ENCODE measurements at regions not wholly inside any gene's neighbourhood (a gene's known extent, or its start where the extent isn't known, plus 50 kb on each side); places are given as distances from the start of the nearest gene placed in this dataset.

DNA sequence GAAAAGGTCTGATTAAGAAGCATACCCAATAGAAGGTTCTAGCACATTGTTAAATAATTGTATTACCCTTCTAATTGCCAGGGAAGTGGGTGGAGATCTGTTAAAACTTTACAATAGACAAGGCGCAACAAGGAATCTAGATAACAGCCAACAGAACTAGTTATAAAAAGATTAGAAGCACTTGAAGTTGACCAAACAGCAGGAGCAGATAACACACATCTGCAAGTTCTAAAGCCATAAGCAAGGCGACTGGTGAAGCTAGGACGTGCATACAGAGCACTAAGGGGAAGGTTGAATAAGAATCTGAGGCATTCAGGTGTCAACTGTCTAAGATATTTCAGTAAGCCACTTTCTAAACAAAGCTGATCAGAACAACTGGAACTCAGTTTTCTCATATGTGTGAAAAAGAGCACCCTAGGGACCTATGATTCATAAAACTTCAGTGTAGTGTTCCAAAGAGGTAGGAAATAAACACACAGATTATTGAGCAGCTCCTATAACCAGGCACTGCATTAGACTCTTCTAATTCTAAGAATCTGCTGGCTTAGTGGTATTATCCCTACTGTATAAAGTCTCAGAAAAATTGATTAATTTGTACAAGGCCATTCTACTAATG, 111.2 kb downstream of the SAMD9 start:
- Histone ChIP-seq H3K27ac (ENCODE audit: low read length) (no peak overlapping the region), H3F3A (ENCODE audit: low read length, unreplicated experiment) (no peaks in the 10 kb centered on the region), H2AFZ (ENCODE audit: low read length) (no peak overlapping the region), H3K9ac (ENCODE audit: low read length) (no peak overlapping the region), H3K4me2 (ENCODE audit: low read length) (no peak overlapping the region), H3K9me2 (replicated peaks; ENCODE audit: low read length) (no peaks in the 10 kb centered on the region), H3K36me3 (ENCODE audit: low read depth, low read length) (no peaks in the 10 kb centered on the region), H3K4me3 (ENCODE audit: low read length) (no peak overlapping the region), H3K27me3 (ENCODE audit: low read length) (no peaks in the 10 kb centered on the region), H4K20me1 (ENCODE audit: low read length) (no peaks in the 10 kb centered on the region), H3K9me3 (ENCODE audit: low read length) (no peaks in the 10 kb centered on the region), H3K4me1 (ENCODE audit: insufficient read depth, low read length) (peaks cover 9% of the 10 kb centered on the region), H3K79me2 (ENCODE audit: low read length) (no peaks in the 10 kb centered on the region)
- ATAC-seq = no peak
- TF ChIP-seq EZH2phosphoT487 (IDR thresholded peaks at IDR 0.05; ENCODE audit: borderline replicate concordance, low read length) = no peak
- no peak for TF ChIP-seq EZH2 (IDR thresholded peaks at IDR 0.05; ENCODE audit: low read length, unreplicated experiment)
- TF ChIP-seq, protein P1, sequence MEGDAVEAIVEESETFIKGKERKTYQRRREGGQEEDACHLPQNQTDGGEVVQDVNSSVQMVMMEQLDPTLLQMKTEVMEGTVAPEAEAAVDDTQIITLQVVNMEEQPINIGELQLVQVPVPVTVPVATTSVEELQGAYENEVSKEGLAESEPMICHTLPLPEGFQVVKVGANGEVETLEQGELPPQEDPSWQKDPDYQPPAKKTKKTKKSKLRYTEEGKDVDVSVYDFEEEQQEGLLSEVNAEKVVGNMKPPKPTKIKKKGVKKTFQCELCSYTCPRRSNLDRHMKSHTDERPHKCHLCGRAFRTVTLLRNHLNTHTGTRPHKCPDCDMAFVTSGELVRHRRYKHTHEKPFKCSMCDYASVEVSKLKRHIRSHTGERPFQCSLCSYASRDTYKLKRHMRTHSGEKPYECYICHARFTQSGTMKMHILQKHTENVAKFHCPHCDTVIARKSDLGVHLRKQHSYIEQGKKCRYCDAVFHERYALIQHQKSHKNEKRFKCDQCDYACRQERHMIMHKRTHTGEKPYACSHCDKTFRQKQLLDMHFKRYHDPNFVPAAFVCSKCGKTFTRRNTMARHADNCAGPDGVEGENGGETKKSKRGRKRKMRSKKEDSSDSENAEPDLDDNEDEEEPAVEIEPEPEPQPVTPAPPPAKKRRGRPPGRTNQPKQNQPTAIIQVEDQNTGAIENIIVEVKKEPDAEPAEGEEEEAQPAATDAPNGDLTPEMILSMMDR (conservative IDR thresholded peaks at IDR 0.05; ENCODE audit: low read depth, low read length) = no peak
- BruUV-seq (replicated peaks) = no TSS peak
- DNase-seq = no peak
- intact Hi-C loops (cut with micrococcal nuclease) = no loop called here
- CTCF ChIA-PET = no interaction called here
- POLR2A ChIA-PET (ENCODE audit: unreplicated experiment) = no interaction called here

DNA sequence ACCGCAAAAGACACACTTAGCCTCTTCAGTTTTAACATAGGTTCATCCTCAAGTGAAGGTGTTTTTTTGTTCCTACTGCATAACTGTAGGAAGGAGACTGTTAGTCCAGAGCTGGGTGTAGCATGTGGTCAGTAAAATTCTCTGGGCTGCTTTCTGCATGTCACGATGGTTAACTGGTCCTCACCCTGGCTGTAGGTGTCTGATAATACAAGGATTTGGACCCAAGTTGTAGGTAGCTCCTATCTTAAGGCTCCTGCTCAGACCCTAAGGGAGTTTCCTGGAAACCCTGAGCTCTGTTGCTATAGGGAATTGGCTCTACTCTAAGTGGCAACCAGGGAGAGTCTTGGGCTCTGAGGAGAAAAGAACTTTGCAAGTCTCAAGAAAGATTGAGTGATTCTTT, 112.9 kb downstream of the SAMD9 start:
- ATAC-seq = no peak
- no peak overlapping the region for H3K4me3 ChIP-seq (ENCODE audit: low read length)
- H3K27ac ChIP-seq (ENCODE audit: low read length) = no peak overlapping the region
- H3K4me1 ChIP-seq (ENCODE audit: insufficient read depth, low read length) = no peaks in the 10 kb centered on the region
- BruUV-seq (replicated peaks) = no TSS peak
- intact Hi-C loops (cut with micrococcal nuclease) = no loop called here
- H3K9ac ChIP-seq (ENCODE audit: low read length) = no peak overlapping the region
- no peaks in the 10 kb centered on the region for H3K9me2 ChIP-seq (replicated peaks; ENCODE audit: low read length)
- H3K9me3 ChIP-seq (ENCODE audit: low read length) = no peaks in the 10 kb centered on the region
- H3K27me3 ChIP-seq (ENCODE audit: low read length) = no peaks in the 10 kb centered on the region
- ChIA-PET CTCF (no interaction called here), POLR2A (ENCODE audit: unreplicated experiment) (no interaction called here)
- no peaks in the 10 kb centered on the region for H3K36me3 ChIP-seq (ENCODE audit: low read depth, low read length)
- no peak overlapping the region for H3K4me2 ChIP-seq (ENCODE audit: low read length)
- DNase-seq = no peak
- TF ChIP-seq EZH2 (IDR thresholded peaks at IDR 0.05; ENCODE audit: low read length, unreplicated experiment) = no peak
- TF ChIP-seq, protein P1 (conservative IDR thresholded peaks at IDR 0.05; ENCODE audit: low read depth, low read length) = no peak
- no peak for TF ChIP-seq EZH2phosphoT487 (IDR thresholded peaks at IDR 0.05; ENCODE audit: borderline replicate concordance, low read length)
- no peaks in the 10 kb centered on the region for H4K20me1 ChIP-seq (ENCODE audit: low read length)
- H2AFZ ChIP-seq (ENCODE audit: low read length) = no peak overlapping the region
- no peaks in the 10 kb centered on the region for H3K79me2 ChIP-seq (ENCODE audit: low read length)
- no peaks in the 10 kb centered on the region for H3F3A ChIP-seq (ENCODE audit: low read length, unreplicated experiment)

DNA sequence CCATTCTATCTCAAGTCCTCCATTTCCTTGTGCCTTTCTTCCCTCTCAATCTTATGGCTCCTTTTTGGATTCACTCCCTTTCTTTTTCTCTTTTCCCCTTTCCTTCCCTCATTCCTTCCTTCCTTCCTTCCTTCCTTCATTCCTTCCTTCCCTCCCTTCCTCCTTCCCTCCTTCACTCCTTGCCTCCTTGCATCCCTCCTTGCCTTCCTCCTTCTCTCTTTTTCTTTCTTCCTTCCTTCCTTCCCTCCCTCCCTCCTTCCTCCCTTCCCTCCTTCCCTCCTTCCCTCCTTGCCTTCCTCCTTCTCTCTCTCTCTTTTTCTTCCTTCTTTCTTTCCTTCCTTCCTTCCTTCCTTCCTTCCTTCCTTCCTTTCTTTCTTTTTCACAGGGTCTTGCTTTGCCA, 120.1 kb downstream of the SAMD9 start:
- H3K9me2 ChIP-seq (replicated peaks; ENCODE audit: low read length) = no peaks in the 10 kb centered on the region
- H3K9ac ChIP-seq (ENCODE audit: low read length) = no peak overlapping the region
- H3K36me3 ChIP-seq (ENCODE audit: low read depth, low read length) = no peaks in the 10 kb centered on the region
- no peak overlapping the region for H3K4me2 ChIP-seq (ENCODE audit: low read length)
- H3K27me3 ChIP-seq (ENCODE audit: low read length) = no peaks in the 10 kb centered on the region
- H2AFZ ChIP-seq (ENCODE audit: low read length) = no peak overlapping the region
- no peak overlapping the region for H3K27ac ChIP-seq (ENCODE audit: low read length)
- H3K79me2 ChIP-seq (ENCODE audit: low read length) = no peaks in the 10 kb centered on the region
- ChIA-PET CTCF (no interaction called here), POLR2A (ENCODE audit: unreplicated experiment) (no interaction called here)
- no peaks in the 10 kb centered on the region for H3K4me1 ChIP-seq (ENCODE audit: insufficient read depth, low read length)
- intact Hi-C loops (cut with micrococcal nuclease) = no loop called here
- no peaks in the 10 kb centered on the region for H3K9me3 ChIP-seq (ENCODE audit: low read length)
- no peak for DNase-seq
- H3F3A ChIP-seq (ENCODE audit: low read length, unreplicated experiment) = no peaks in the 10 kb centered on the region
- no peak for ATAC-seq
- BruUV-seq (replicated peaks) = no TSS peak
- no peaks in the 10 kb centered on the region for H4K20me1 ChIP-seq (ENCODE audit: low read length)
- TF ChIP-seq, protein P1 (conservative IDR thresholded peaks at IDR 0.05; ENCODE audit: low read depth, low read length) = no peak
- TF ChIP-seq EZH2 (IDR thresholded peaks at IDR 0.05; ENCODE audit: low read length, unreplicated experiment) (no peak), EZH2phosphoT487 (IDR thresholded peaks at IDR 0.05; ENCODE audit: borderline replicate concordance, low read length) (no peak)
- H3K4me3 ChIP-seq (ENCODE audit: low read length) = no peak overlapping the region
